H1 (cell line): ENCODE measurements at regions not wholly inside any gene's neighbourhood (a gene's known extent, or its start where the extent isn't known, plus 50 kb on each side); places are given as distances from the start of the nearest gene placed in this dataset.

ENCODE experiments used
- CTCF ChIA-PET: fragments of 300-600 bp; sonication (Branson Sonifier 250); formaldehyde crosslinking; loops from one replicate; lab custom pipeline; 2021; ENCODE audit not compliant: partially characterized antibody; lab: Charles Lee
- POLR2A ChIA-PET: fragments of 300-600 bp; sonication (Branson Sonifier 250); formaldehyde crosslinking; loops from one replicate; lab custom pipeline; 2021; ENCODE audit warnings: inconsistent platforms; ENCODE audit not compliant: partially characterized antibody; lab: Charles Lee
- DNase-seq, 2 experiments: peaks; one replicate each; pipeline versions ENCODE4 v3.0.0 to v3.0.0-alpha.2; 2010 to 2022; ENCODE audit warnings: low spot score in 2 of 2, low read depth in 1 of 2, mixed read lengths in 1 of 2
- FAIRE-seq: peaks from 2 replicates; lab custom pipeline; 2011; peaks lifted over from hg19 to GRCh38; lab: Jason Lieb, UNC
- H2AFZ ChIP-seq: 2 replicates; pipeline ENCODE4 v1.8.1; 2012; ENCODE audit warnings: low read length, inconsistent platforms
- H2AK5ac ChIP-seq: 2 replicates; pipeline ENCODE4 v1.6.1; 2013; ENCODE audit warnings: low read depth, low read length
- H2BK120ac ChIP-seq: replicated peaks from 2 replicates; pipeline ENCODE3; 2013; ENCODE audit warnings: low read depth, low read length, inconsistent platforms
- H2BK12ac ChIP-seq: 2 replicates; pipeline ENCODE4 v1.6.1; 2013; ENCODE audit warnings: low read depth, low read length
- H2BK15ac ChIP-seq: 2 replicates; pipeline ENCODE4 v1.6.1; 2013; ENCODE audit warnings: low read length
- H2BK20ac ChIP-seq: 2 replicates; pipeline ENCODE4 v1.6.1; 2013; ENCODE audit warnings: low read length
- H2BK5ac ChIP-seq: 2 replicates; pipeline ENCODE4 v1.6.1; 2013; ENCODE audit warnings: low read depth, low read length
- H3K14ac ChIP-seq: 2 replicates; pipeline ENCODE4 v1.6.1; 2013; ENCODE audit warnings: inconsistent platforms; ENCODE audit not compliant: insufficient read length
- H3K18ac ChIP-seq: 2 replicates; pipeline ENCODE4 v1.6.1; 2013; ENCODE audit warnings: low read length; ENCODE audit errors: extremely low read depth
- H3K23ac ChIP-seq: 2 replicates; pipeline ENCODE4 v1.6.1; 2013; ENCODE audit warnings: inconsistent platforms; ENCODE audit not compliant: insufficient read length
- H3K23me2 ChIP-seq: 2 replicates; pipeline ENCODE4 v1.6.1; 2013; ENCODE audit warnings: low read depth, low read length
- H3K27ac ChIP-seq: 2 replicates; pipeline ENCODE4 v1.6.1; 2011; ENCODE audit warnings: low read depth, low read length, inconsistent platforms
- H3K27me3 ChIP-seq, 4 experiments: replicated peaks in 1 of 4; 1 replicate in 1 of 4; 2 replicates in 3 of 4; pipeline versions ENCODE4 v1.6.1 to v1.8.1; 2011 to 2013; ENCODE audit warnings: low read length in 3 of 4, mild to moderate bottlenecking in 3 of 4, inconsistent platforms in 2 of 4, mixed read lengths in 2 of 4, moderate library complexity in 1 of 4; ENCODE audit not compliant: control insufficient read depth in 3 of 4, insufficient read depth in 3 of 4; ENCODE audit errors: extremely low read depth in 1 of 4
- H3K36me3 ChIP-seq, 4 experiments: 2 replicates each; pipeline versions ENCODE4 v1.6.1 to v1.8.1; 2011 to 2013; ENCODE audit warnings: mild to moderate bottlenecking in 4 of 4, low read length in 3 of 4, moderate library complexity in 2 of 4, control low read depth in 1 of 4, inconsistent platforms in 1 of 4; ENCODE audit not compliant: insufficient read depth in 4 of 4, control insufficient read depth in 2 of 4
- H3K4ac ChIP-seq: replicated peaks from 2 replicates; pipeline ENCODE3; 2013; ENCODE audit warnings: low read length, low read depth, mixed read lengths, inconsistent platforms; ENCODE audit not compliant: insufficient read length
- H3K4me1 ChIP-seq, 4 experiments: replicated peaks in 1 of 4; 1 replicate in 1 of 4; 2 replicates in 3 of 4; pipeline versions ENCODE4 v1.6.1 to v1.8.1; 2011 to 2013; ENCODE audit warnings: low read length in 3 of 4, inconsistent platforms in 2 of 4, mixed read lengths in 1 of 4; ENCODE audit not compliant: insufficient read depth in 4 of 4, control insufficient read depth in 3 of 4
- H3K4me2 ChIP-seq, 2 experiments: 2 replicates each; pipeline versions ENCODE4 v1.6.1 to v1.8.1; 2011 to 2013; ENCODE audit warnings: low read depth in 2 of 2, low read length in 2 of 2, control low read depth in 1 of 2, inconsistent platforms in 1 of 2, mild to moderate bottlenecking in 1 of 2; ENCODE audit not compliant: insufficient read depth in 1 of 2
- H3K4me3 ChIP-seq, 4 experiments: fragments of 200-600, 300-600 bp in 1 of 4; sonication (generic), shearing (Covaris generic), sonication (Bioruptor Twin) in 1 of 4; 2 replicates each; pipeline versions ENCODE4 v1.5.1 to v1.8.1; 2011 to 2016; ENCODE audit warnings: low read length in 4 of 4, low read depth in 3 of 4, control low read depth in 2 of 4, inconsistent platforms in 2 of 4, mild to moderate bottlenecking in 2 of 4, mixed read lengths in 1 of 4, moderate library complexity in 1 of 4; ENCODE audit not compliant: insufficient read depth in 2 of 4; ENCODE audit errors: extremely low read depth in 1 of 4
- H3K56ac ChIP-seq: replicated peaks from 2 replicates; pipeline ENCODE3; 2013; ENCODE audit warnings: low read depth, mild to moderate bottlenecking, mixed read lengths, low read length, inconsistent platforms; ENCODE audit not compliant: insufficient read length
- H3K79me1 ChIP-seq: 2 replicates; pipeline ENCODE4 v1.6.1; 2013; ENCODE audit warnings: low read depth, low read length, control low read depth
- H3K79me2 ChIP-seq, 2 experiments: 2 replicates each; pipeline versions ENCODE4 v1.6.1 to v1.8.1; 2012 to 2013; ENCODE audit warnings: low read length in 2 of 2, mild to moderate bottlenecking in 2 of 2, inconsistent platforms in 1 of 2; ENCODE audit not compliant: insufficient read depth in 2 of 2, control insufficient read depth in 1 of 2
- H3K9ac ChIP-seq, 4 experiments: replicated peaks in 1 of 4; 1 replicate in 1 of 4; 2 replicates in 3 of 4; pipeline versions ENCODE4 v1.6.1 to v1.8.1; 2011 to 2013; ENCODE audit warnings: low read depth in 3 of 4, low read length in 3 of 4, control low read depth in 2 of 4, mild to moderate bottlenecking in 2 of 4, moderate library complexity in 2 of 4, inconsistent platforms in 1 of 4; ENCODE audit errors: extremely low read depth in 1 of 4
- H3K9me3 ChIP-seq, 2 experiments: 2 replicates each; pipeline versions ENCODE4 v1.6.1 to v1.8.1; 2012 to 2013; ENCODE audit warnings: mild to moderate bottlenecking in 2 of 2, moderate library complexity in 2 of 2, control low read depth in 1 of 2, inconsistent platforms in 1 of 2, low read depth in 1 of 2, low read length in 1 of 2, mixed read lengths in 1 of 2; ENCODE audit not compliant: insufficient read depth in 2 of 2
- H4K20me1 ChIP-seq, 2 experiments: replicated peaks in 1 of 2; 2 replicates each; pipeline versions ENCODE3 to v1.8.1; 2011 to 2013; ENCODE audit warnings: inconsistent platforms in 2 of 2, low read length in 2 of 2, mild to moderate bottlenecking in 1 of 2; ENCODE audit not compliant: insufficient read depth in 2 of 2, control insufficient read depth in 1 of 2
- H4K5ac ChIP-seq: 2 replicates; pipeline ENCODE4 v1.6.1; 2013; ENCODE audit warnings: low read length, low read depth, mixed read lengths, inconsistent platforms; ENCODE audit not compliant: insufficient read length
- H4K8ac ChIP-seq: 2 replicates; pipeline ENCODE4 v1.8.0; 2013; ENCODE audit warnings: mild to moderate bottlenecking, moderate library complexity, low read length, inconsistent platforms; ENCODE audit not compliant: insufficient read depth; ENCODE audit errors: extremely low read depth
- H4K91ac ChIP-seq: replicated peaks from 2 replicates; pipeline ENCODE3; 2013; ENCODE audit warnings: low read length, mixed read lengths, inconsistent platforms; ENCODE audit not compliant: insufficient read length
- CBX5 ChIP-seq: fragments of 300-800, 300-1000 bp; sonication (generic); IDR thresholded peaks from 2 replicates; pipeline ENCODE4 v1.7.1; 2016; ENCODE audit warnings: antibody characterized with exemption, low read length, low read depth
- CHD1 ChIP-seq: IDR thresholded peaks from 2 replicates; pipeline ENCODE4 v1.6.1; 2012; ENCODE audit warnings: low read depth, low read length, improper control_type of control experiment
- EGR1 ChIP-seq: IDR thresholded peaks from 2 replicates; pipeline ENCODE4 v1.6.1; 2011; ENCODE audit warnings: low read depth, low read length, borderline replicate concordance
- EP300 ChIP-seq, 2 experiments: IDR thresholded peaks; 1 replicate in 1 of 2; 2 replicates in 1 of 2; pipeline ENCODE4 v1.6.1; 2011 to 2012; ENCODE audit warnings: low read depth in 2 of 2, low read length in 2 of 2, mild to moderate bottlenecking in 2 of 2, borderline replicate concordance in 1 of 2, inconsistent platforms in 1 of 2, moderate library complexity in 1 of 2
- EZH2 ChIP-seq: fragments of 200-600 bp; sonication (generic); IDR thresholded peaks from 2 replicates; pipeline ENCODE4 v1.7.1; 2012; ENCODE audit warnings: low read depth, mild to moderate bottlenecking, moderate library complexity, low read length, inconsistent platforms; ENCODE audit not compliant: severe bottlenecking
- JUN ChIP-seq: IDR thresholded peaks from 2 replicates; pipeline ENCODE4 v1.6.1; 2011; ENCODE audit warnings: low read depth, mild to moderate bottlenecking, improper control_type of control experiment, low read length
- PHF8 ChIP-seq: fragments of 200-600 bp; sonication (generic); conservative IDR thresholded peaks from 2 replicates; pipeline ENCODE4 v1.7.1; 2012; ENCODE audit warnings: low read depth, mild to moderate bottlenecking, inconsistent platforms, low read length, moderate library complexity
- RBBP5 ChIP-seq: IDR thresholded peaks from 2 replicates; pipeline ENCODE4 v1.7.1; 2012; ENCODE audit warnings: low read depth, mild to moderate bottlenecking, inconsistent platforms, low read length, moderate library complexity, borderline replicate concordance
- RFX5 ChIP-seq: IDR thresholded peaks from 2 replicates; pipeline ENCODE4 v1.6.1; 2011; ENCODE audit warnings: low read depth, low read length, improper control_type of control experiment, borderline replicate concordance
- SAP30 ChIP-seq: fragments of 300-600 bp; sonication (generic); IDR thresholded peaks from 2 replicates; pipeline ENCODE4 v1.7.1; 2012; ENCODE audit warnings: low read length, moderate library complexity, mild to moderate bottlenecking, inconsistent platforms; ENCODE audit not compliant: insufficient read depth, insufficient replicate concordance
- SP2 ChIP-seq: IDR thresholded peaks from 2 replicates; pipeline ENCODE4 v1.6.1; 2012; ENCODE audit warnings: mild to moderate bottlenecking, low read length, inconsistent platforms
- SUZ12 ChIP-seq: fragments of 200-600 bp; sonication (generic); IDR thresholded peaks from 2 replicates; pipeline ENCODE4 v1.6.1; 2012; ENCODE audit warnings: mild to moderate bottlenecking, inconsistent platforms, low read length, moderate library complexity, mixed read lengths
- TCF12 ChIP-seq: IDR thresholded peaks from 2 replicates; pipeline ENCODE4 v1.6.1; 2011; ENCODE audit warnings: low read depth, mild to moderate bottlenecking, low read length
- YY1 ChIP-seq: IDR thresholded peaks from 2 replicates; pipeline ENCODE4 v1.6.1; 2011; ENCODE audit warnings: low read depth, mild to moderate bottlenecking, low read length
- ZNF274 ChIP-seq: IDR thresholded peaks from 2 replicates; pipeline ENCODE4 v1.7.0; 2012; ENCODE audit warnings: low read length, borderline replicate concordance; ENCODE audit errors: extremely low read depth
- TF ChIP-seq, protein P1 (sequence below): IDR thresholded peaks from 2 replicates; pipeline ENCODE4 v1.6.1; 2012; ENCODE audit warnings: inconsistent platforms

DNA sequence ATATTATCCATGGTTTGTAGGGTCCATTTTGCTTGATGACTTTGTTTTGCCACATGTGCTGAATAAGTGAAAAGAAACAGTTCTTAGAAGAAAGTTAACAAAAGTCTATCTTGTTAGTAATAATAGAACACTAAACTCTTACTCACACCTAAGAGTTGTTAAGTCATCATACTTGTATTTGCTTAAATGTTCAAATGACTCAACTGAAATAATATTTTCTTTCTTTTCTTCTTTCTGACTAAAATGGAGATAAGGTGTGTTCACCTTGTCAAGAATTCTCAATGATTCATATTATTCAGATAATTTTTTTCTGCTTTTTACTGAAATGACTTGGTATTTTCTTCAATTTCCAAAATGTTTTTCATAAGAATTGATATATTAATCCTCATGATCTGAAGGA, 327.2 kb downstream of the HTR1B start:
- H3K79me1 ChIP-seq, result no peaks in the 10 kb centered on the region
- no peak overlapping the region for H3K4me3 ChIP-seq
- H3K4me1 ChIP-seq, result no peaks in the 10 kb centered on the region
- no peak overlapping the region for H4K5ac ChIP-seq
- no peak overlapping the region for H3K4me2 ChIP-seq
- H4K20me1 ChIP-seq, result no peaks in the 10 kb centered on the region
- H3K79me2 ChIP-seq, result no peaks in the 10 kb centered on the region
- H3K23me2 ChIP-seq, result no peaks in the 10 kb centered on the region
- no peak overlapping the region for H3K23ac ChIP-seq
- no peak overlapping the region for H2BK20ac ChIP-seq
- no peaks in the 10 kb centered on the region for H3K36me3 ChIP-seq
- FAIRE-seq, result no peak
- H4K8ac ChIP-seq, result no peak overlapping the region
- H3K27me3 ChIP-seq, result no peaks in the 10 kb centered on the region
- no peak overlapping the region for H2AFZ ChIP-seq
- ChIA-PET POLR2A (no interaction called here), CTCF (interaction anchor here (1.6 kb wide), 1 partner anchor 12 kb away, joined by 4 read pairs; no protein-coding TSS in a partner anchor)
- H3K9ac ChIP-seq, result no peak overlapping the region
- H3K14ac ChIP-seq, result no peak overlapping the region
- no peak overlapping the region for H2BK5ac ChIP-seq
- H2BK12ac ChIP-seq, result no peak overlapping the region
- no peak overlapping the region for H2BK120ac ChIP-seq
- no peak overlapping the region for H3K56ac ChIP-seq
- no peak for DNase-seq
- no peak overlapping the region for H2AK5ac ChIP-seq
- H3K9me3 ChIP-seq, result no peaks in the 10 kb centered on the region
- no peak overlapping the region for H3K4ac ChIP-seq
- H3K27ac ChIP-seq, result no peak overlapping the region
- H4K91ac ChIP-seq, result no peak overlapping the region
- no peak overlapping the region for H3K18ac ChIP-seq
- no peak overlapping the region for H2BK15ac ChIP-seq
- TF ChIP-seq CHD1 (no peak), JUN (no peak), ZNF274 (no peak), CBX5 (no peak), PHF8 (no peak), YY1 (no peak), EZH2 (no peak), EGR1 (no peak), EP300 (IDR thresholded peaks at IDR 0.05; ENCODE audit: borderline replicate concordance in 1 of 2, low read depth in 2 of 2, low read length in 2 of 2) (no peak), SUZ12 (no peak), RFX5 (no peak), TCF12 (no peak), RBBP5 (no peak), SP2 (no peak), SAP30 (no peak)
- TF ChIP-seq, protein P1, sequence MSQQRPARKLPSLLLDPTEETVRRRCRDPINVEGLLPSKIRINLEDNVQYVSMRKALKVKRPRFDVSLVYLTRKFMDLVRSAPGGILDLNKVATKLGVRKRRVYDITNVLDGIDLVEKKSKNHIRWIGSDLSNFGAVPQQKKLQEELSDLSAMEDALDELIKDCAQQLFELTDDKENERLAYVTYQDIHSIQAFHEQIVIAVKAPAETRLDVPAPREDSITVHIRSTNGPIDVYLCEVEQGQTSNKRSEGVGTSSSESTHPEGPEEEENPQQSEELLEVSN, result no peak
